Right forelimb (tissue), 1 donor: ENCODE measurements at regions not wholly inside any gene's neighbourhood (a gene's known extent, or its start where the extent isn't known, plus 50 kb on each side); places are given as distances from the start of the nearest gene placed in this dataset.

ENCODE experiments used
- DNase-seq: peaks from one replicate; pipeline ENCODE4 v3.0.0-alpha.2; 2018

DNA sequence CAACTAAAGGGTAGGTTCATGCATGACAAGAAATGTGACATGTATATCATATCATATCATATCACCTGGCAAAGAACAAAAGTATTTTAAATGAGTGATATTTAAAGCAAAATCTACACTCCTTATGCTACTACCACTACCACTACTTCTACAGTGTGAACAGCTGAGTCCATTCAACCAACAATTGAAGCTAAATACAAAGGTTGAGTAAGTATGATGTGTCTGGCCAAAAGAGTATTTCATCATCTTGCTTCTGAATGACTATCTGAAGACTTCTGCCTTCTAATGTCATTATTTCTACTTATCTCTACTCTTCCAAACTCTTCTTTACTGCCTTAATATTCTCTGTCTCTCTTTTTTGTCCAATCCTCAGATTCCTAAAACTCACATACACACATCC is 292.6 kb upstream of the CAND1 start:
- no peak for DNase-seq

DNA sequence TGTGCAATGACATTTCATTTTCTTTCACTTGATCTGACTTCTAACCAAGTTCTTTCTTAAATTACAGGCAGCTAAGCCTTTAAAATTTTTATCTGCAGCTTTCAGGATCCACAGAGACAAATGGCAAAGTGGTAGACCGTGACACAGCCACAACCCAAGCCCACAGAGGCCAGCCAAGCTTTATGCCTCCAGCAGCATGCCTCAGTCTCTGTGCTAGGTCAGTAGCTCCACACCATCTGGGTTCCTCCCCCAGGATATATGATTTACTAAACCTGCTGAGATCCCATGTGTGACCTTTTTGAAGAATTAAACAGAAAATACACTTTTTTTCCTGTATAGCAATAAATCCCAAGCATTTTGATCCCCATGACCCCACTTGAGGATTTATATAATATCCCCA is 290.4 kb upstream of the CAND1 start:
- no peak for DNase-seq

DNA sequence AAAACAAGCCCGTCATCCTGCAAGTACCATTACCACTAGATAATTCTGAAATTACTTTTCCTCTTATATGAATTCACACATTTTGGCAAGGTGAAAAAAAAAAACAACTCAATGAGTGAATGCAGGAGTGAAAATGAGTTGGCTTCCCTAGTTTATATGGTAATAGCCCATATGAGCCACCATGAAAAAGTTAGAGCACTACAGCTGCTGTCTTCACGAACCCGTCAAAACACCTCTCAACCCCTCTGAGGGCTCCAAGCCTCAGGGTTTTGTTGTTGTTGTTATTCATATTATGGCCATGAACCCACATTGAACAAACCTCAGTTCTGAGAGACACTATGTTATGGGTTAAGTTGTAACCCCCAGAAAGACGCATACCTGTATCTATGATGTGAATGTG is 289.9 kb upstream of the CAND1 start:
- DNase-seq = no peak

DNA sequence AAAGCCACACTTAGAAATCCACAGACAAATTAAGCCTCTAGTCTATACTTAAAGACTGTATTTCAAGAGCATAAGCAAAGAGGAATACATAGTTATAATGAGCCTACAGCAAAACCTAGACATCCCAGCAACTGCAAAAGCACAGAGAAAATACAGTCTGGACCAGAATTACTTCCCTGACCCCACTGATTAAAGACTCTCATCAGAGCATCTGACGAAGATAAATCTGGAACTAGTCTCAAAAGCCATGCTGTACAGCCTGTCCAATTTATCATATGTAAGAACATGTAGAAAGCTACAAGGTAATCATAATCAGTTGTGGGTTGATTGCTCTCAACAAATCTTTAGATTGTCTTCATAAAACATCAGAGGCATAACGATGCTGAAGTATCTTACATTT is 285.1 kb upstream of the CAND1 start:
- DNase-seq = no peak

DNA sequence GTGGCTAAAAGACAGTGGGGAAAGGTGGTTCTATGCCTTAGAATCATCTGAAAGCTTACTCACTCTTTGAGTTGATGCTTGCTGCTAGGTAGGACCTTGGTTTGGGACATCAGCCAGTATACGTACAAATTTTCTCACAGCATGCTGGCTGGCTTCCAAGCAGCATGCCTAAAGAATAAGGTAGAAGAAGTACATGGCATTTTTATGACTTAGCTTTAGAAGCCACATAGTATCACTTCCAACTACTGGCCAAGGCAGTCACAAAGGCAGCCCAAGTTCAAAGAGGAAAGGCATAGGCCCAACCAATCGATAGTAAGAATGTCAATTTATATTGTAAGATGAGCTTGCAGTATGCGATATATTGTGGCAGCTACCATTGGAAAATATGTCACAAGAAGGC is 284.2 kb upstream of the CAND1 start:
- no peak for DNase-seq

DNA sequence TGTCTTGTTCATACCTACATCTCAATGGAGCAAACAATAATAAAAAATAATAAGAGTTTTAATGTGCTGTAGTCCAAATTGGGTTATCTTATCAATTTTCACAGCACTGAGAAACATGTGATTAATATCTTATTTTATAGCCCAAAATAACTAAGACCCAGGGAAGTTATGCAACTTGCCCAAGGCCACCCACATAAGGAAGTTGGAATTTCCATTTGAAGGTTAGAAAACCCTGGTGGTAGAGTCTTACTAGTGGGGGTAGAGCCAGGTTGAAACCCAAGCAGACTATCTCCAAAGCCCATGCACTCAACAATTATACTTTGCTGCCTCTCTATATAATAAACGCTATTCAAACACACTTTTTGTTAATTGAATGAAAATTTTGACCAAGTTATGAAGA is 270.0 kb upstream of the CAND1 start:
- no peak for DNase-seq

DNA sequence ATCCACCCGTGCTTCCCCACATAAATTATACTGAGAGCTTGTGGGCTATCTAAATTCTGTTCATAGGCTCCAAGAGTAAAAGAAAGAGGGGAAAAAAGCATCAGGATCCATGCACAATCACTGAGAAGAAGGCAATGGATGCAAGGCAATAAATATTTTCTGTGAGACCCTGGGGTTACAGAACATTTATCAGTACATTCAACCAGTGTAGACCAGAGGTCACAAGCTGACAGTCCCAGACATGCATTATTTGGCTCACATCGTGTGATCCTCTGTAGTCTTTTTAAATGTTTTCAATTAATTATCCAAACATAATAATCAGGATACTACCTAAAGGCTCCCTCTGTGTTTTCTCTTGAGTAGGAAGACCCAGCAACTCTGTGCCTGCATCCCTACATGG is 267.9 kb upstream of the CAND1 start:
- DNase-seq = no peak

DNA sequence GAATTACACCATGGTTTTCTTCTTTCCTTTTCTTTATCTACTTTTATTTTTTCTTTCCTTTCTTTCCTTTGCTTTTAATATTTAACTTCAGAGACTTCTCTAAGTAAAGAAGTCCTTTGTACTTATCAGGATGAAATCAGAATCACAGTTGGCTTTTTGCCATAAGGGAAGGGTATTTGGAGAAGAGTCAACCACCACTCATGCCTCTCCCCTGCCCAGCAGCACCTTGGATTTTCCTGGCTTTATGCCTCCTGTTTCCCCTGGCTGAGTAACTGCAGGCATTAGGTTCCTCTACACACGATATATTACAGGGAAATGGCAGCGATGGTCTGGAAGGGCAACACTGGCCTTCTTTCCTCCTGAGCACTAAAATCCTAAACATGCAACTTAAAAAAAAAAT is 266.4 kb upstream of the CAND1 start:
- DNase-seq = no peak

DNA sequence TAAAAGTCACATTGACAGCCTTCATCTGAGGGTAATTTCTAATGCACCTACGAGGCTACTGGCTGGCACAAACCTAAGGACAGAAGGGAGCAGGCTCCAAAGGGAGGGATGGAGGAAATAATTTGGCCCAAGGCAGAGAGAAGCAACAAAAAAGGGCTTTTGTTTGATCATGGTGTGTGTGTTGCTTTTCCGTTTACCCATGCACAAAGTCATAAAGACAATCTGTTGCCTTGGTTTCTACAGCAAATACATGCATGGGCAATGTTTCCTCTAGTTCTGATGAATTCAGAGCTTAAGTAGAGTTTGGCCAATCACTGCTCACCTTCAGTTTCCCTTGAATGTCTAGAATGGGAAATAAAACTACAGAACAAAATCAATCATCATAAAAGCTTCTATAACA is 262.5 kb upstream of the CAND1 start:
- no peak for DNase-seq

DNA sequence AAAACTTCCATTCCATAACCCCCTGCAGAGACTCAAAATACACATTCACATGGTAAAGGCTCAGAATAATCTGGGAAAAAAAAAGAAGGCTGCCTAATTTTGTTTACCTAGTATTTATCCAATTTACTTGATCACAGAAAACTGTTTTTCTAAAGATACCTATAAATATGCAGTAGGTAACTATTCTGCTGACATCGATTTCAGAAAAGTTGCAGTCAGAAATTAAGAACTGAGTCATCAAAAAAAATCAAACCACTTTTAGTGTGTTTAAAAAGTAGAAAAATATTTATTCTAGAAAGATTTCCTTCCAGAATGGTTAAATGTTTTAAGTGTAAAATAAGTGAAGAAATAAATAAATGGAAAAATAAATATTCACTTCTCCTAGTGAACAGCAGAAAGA is 254.5 kb upstream of the CAND1 start:
- no peak for DNase-seq

DNA sequence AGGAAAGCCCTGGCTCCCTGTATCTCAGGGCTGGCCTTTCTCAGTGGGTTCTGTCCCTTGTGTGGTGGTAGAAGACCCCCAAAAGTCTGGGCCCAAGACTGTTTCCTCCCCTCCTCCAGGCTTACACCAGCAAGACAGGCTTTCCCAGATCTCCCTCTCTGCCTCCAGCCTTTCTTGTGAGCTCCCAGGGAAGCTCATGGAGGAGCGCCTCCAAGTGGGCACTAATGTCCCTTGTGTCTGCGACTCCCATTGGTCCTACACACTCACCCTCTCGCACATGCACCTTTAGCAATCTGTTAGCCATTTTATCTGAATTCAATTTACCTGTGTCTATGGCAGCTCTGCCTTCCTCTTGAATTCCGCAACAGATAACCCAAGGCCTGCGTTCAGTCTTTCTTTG is 251.1 kb upstream of the CAND1 start:
- no peak for DNase-seq

DNA sequence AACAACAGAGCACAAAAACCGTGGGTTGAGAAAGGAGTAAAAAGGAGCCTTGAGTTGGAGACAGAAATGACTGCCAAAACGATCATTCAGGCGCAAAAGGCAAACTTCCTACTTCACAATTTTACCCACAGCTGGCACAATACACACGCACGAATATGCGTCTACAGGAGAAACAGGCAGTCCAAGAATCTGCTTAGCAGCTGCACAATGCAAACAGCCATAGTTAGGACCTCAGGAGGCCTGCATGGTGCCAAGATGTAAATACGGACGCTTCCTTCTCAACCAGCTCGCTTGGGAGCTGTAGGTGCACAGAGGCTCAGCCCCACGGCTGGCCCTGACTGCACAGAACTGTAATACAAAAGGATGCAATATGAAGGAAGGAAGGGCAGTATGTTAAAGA is 250.1 kb upstream of the CAND1 start:
- no peak for DNase-seq

DNA sequence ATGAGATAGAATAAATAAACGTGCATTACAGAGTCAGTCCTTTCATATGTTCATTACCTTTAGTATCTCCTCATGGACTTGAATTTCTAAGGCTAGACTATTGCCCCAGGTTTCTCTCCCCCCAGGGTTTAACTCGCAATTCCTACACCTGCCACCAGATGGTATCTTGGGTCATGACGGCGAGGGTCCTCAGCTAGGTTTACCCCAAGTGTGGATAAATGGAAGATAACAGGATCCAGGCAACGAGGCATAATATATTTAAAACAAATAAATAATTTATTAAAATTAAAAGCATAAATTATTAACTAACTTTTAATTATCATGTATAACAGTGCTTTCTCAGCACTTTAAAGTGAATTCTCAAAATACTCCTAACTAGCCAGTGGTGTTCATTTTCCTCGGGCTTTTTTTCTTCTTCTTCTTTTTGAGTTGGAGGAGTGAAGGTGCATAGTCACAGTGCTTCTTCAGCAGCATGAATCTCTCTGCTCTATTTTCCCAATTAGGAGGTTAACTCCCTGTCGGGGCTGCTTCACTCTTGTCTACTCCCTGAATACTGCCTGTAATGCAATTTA is 243.5 kb upstream of the CAND1 start:
- DNase-seq = no peak

DNA sequence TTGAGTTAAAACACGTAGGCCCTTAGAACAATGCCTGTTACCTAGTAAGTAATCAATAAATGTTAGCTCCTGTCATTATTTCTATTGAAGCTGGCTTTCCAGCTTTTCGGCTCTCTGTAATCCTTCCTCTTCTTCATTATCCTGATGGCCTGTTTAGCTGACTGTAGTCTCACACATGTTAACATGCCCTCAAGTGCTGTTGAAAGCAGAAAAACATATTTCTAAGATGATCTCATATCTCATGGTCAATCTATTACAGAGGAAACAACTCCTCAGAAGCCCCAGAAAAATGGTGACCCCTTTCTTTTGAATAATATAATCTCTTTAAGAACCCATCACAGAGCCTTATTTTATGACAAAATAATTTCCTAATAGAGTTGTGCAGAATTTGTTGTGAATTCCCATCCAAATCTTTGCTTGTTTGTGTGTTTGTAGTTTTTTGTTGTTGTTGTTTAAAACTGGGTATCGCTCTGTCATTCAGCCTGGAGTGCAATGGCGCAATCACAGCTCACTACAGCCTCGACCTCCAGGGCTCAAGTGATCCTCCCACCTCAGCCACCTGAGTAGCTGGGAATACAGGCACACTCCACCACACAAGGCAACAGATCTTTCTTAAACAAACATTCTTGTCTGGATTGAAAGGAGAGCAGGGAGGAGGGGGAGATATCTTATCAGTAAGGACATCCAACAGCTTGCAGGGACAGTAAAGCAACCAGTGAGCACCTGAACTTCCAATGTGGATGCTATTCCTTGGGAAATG is 242.5 kb upstream of the CAND1 start:
- no peak for DNase-seq

DNA sequence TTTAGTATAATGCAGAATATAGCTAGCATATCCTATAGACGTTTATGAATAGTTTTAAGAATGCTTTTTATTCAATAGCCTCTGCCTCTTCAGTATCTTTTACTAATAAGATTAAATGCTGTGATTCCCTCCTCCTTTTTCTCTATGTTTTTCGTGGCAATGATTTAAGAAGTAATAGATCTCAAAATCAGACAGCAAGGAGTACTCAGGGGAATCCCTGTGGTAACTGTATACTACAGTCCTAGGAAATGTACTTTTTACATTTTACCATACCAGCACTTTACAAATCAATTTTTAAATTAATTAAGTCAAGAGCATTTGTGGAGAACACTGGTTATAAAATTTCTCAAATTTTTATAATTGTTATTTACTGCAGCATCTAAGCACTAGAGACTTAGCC is 240.6 kb upstream of the CAND1 start:
- DNase-seq = no peak

DNA sequence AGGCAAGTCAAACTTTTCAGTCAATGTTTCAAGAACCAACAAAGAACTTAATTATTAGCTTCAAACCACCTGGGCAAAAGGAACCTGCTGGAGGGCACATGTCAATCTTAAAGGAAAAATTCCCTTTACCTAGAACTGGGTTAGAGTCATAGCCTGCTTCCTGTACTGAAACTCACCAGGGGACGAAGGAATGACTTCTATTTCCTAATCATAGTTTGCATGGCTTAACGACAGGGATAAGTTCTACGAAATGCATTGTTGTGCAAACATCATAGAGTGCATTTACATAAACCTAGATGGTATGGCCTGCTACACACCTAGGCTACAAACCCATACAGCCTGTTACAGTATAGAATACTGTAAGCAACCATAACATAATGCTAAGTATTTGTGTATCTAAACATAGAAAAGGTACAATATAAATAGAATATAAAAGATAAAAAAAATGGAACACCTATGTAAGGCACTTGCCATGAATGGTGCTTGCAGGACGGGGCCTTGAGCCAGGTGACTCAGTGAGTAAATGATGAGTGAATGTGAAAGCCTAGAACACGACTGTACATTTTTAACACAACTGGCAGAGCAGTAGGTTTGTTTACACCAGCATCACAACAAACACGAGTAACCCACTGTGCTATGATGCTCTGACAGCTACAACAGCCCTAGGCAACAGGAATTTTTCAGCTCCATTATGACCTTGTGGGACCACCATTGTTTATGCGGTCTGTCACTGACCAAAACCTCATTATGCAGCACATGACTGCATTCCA is 234.9 kb upstream of the CAND1 start:
- no peak for DNase-seq

DNA sequence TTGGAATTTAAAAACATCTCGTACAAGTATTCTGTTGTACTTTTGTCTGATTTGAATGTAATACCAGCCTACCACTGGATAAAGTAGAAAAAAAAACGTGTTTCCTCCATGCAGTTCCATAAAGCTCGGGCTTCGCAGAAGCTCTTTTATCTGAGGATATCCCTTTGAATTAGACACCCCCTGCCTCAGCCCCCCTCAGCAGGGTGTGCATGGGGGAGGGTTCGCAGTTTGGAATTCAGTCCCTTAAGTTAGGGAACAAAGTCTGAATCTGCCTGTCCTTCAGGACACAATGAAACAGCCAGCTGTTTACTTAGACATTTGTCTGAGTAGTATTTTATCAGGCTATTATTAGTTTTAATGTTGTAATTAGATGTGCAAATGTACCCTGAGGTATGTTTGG is 234.0 kb upstream of the CAND1 start:
- no peak for DNase-seq

DNA sequence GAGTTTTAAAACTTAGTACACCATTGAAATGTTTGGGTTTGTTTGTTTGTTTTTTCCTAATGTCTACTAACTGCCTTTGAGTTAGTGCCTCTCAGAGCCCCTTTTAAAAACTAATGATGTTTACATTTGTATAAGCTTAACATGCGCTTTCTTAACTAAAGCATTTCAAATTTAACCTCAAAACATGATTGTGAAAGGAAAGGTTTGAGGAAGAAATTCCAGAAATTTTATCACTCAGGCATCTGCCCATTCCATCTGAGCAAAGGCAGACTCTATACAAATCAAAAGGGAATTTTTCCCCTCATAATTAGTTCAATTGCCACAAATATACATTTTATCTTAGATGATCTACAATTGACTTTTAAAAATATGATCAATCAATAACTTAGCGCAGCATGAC is 230.7 kb upstream of the CAND1 start:
- DNase-seq = no peak

DNA sequence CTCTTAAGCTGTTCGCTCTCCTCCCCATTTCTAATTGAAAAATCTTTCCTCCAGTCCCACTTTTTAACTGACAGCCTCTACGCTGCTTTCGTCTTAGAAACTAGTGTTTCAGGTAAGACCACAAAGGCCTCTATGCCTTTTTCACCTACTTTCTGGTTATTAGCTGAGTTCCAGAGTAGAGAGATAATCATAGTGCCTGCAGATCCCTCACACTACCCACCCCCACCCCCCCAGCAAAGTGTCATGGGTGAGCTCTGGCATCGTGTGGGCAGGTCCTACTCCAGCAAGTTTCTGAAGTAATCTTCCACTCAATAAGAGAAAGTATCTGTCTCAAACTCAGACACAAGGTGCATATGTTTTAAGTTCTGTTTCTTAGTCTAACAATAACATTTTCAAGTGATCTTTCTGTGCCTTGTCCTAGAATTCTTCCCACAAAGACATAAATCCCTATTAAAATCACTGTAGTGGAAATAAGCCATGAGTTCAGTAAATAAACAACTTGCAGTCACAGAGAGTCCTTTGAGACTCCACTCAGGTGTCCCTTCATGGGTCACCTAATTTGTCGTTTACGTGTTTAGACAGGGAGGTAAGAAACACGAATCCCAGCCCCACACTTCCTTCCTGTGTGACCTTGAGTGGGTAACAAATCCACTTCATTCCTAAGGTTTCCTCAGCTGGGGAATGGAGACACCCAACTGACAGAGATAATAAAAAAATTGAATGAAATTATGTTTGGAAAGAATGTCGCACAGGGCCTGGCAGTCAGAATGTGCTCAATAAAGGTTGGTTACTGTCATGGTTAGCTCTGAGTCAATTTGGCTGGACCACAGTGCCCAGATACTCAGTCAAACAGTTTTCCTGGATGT is 228.9 kb upstream of the CAND1 start:
- DNase-seq = no peak

DNA sequence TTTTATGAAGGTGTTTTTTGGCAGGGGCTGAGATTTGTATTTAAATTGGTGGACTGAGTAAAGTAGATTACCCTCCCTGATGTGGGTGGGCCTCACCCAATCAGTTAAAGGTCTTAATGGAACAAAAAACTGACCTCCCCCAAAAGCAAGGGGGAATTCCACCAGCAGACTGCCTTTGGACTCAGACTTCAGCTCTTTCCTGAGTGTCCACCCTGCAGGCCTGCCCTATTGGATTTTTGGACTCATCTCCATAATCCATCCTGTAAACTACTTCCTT is 228.4 kb upstream of the CAND1 start:
- no peak for DNase-seq

DNA sequence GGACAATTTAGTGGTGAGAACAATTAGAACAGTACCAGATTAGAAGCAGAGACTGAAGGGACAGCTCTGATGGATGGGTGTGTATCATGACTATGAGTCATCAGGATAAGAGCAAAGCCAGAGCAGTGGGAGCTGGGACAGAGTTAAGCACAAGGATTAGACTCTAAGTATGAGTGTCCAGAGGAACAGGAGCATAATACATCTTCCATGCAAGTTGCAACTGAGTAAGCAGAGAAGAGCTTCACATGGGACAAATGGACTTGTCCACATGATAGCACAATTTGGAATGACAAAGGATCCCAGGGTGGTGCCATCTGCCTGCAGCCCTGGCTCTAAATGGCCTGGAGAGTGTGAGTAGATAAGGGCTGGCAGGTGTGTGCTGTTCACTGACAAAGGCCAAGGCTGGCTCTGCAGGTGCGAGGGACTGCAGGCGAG is 226.4 kb upstream of the CAND1 start:
- no peak for DNase-seq

DNA sequence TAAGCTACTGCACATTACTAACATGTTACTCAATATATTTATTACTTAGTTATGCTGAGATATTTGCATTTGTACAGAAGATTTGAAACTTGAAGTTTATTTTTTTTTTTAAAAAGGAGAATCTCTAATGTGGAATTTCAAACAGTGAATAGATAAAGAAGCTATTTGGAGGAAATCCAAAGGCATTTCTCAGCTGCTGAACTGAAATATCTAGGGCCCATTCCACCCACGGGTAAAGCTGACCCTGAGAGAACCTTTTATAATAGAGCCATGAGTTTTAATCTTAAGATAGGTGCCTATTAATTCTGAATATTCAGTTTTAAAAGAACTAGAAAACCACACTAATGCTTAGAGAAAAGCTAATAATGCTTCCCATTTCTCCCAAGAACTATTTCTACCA is 225.4 kb upstream of the CAND1 start:
- no peak for DNase-seq

DNA sequence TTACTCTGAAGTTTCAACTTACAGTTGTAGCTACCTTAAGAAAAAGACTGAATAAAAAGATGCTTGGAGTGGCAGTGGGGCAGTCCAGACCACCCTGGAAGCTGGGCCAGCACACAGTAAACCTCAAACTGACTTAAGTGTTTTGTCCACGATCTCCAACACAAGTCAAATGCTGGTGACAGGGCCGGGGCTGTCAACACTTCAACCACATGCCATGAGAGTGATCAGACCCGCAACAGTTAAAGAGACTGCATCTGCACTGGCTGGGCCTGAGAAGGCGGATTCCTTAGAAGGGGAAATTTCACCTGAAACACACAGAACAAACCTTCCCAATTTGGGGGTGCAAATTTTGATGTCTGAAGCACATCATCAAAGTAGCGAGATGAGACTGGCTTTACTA is 223.5 kb upstream of the CAND1 start:
- no peak for DNase-seq

DNA sequence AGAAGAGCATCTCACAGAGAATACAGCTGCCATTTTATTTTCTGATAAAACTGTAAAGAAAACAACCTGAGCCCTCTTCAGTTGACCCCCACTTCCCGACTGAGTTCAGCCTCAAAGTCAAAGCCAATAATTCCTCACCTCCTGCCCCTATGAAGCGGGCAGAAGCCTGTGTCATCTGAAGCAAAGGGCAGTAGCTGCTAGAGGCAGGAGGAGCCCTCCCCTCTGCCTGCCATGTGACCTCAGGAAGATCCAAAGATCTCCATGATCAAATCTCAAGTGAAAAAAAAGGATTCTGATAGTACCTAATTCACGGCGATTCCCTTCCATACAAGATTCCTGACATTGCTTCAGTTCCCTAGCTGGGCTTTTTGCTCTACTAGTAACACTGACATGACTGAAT is 223.1 kb upstream of the CAND1 start:
- DNase-seq = no peak
